ENCODE measurements at regions not wholly inside any gene's neighbourhood (a gene's known extent, or its start where the extent isn't known, plus 50 kb on each side); places are given as distances from the start of the nearest gene placed in this dataset.

DNA sequence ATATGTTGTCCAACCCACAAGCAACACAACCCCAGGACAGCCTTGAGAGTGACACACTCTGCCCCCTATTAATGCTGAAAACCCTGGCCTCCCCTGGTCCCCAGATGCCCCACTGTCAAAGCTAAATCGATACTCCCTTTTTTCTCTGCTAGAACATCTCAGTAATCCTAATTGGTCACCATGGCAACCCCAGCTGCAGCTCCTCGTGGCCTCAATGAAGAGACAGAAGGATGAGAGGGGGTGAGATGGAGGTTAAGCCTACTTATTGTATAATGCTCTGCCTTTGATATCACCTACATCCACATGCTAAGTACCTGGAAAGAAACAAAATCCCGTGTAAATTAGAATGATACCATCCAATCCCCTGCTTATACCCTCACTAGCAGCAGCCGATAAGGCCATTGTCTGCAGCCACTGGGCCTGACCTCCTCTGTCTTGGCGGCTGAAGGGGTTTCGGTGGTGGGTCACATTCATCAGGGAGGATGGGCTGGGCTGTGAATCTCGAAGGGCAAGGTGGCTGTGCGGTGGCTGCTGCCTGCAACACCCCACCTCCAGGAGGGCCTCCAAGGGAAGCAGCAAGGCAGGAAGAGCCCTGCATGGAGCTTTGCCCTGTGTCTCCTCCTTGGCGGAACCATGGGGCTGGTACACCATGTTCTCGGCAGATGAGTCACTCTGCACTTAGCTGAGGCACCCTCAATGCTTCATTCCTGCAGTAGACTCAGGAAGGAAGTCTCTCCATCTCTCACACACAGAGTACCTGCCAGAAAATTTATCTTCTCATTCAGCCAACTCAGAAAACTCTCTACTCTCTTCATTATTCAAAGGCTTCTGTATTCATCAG lies 399.5 kb downstream of the BUD13 start:
- DNase-seq = no peak
- Histone ChIP-seq H3K4me1 (no peaks in the 10 kb centered on the region), H3K9me3 (peaks cover 0 to 2% (median 0%) of the 10 kb centered on the region in 4 donors), H3K27ac (no peak overlapping the region), H3K36me3 (no peaks in the 10 kb centered on the region), H3K4me3 (no peak overlapping the region), H3K27me3 (no peaks in the 10 kb centered on the region)
- 79 to 80% methylated on average over 10 of the region's 10 CpGs for WGBS, 2 donors
- TF ChIP-seq, protein P1, sequence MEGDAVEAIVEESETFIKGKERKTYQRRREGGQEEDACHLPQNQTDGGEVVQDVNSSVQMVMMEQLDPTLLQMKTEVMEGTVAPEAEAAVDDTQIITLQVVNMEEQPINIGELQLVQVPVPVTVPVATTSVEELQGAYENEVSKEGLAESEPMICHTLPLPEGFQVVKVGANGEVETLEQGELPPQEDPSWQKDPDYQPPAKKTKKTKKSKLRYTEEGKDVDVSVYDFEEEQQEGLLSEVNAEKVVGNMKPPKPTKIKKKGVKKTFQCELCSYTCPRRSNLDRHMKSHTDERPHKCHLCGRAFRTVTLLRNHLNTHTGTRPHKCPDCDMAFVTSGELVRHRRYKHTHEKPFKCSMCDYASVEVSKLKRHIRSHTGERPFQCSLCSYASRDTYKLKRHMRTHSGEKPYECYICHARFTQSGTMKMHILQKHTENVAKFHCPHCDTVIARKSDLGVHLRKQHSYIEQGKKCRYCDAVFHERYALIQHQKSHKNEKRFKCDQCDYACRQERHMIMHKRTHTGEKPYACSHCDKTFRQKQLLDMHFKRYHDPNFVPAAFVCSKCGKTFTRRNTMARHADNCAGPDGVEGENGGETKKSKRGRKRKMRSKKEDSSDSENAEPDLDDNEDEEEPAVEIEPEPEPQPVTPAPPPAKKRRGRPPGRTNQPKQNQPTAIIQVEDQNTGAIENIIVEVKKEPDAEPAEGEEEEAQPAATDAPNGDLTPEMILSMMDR (IDR thresholded peaks at IDR 0.05) = no peak
- TF ChIP-seq EP300 (IDR thresholded peaks at IDR 0.05) = no peak
- TF ChIP-seq POLR2A (IDR thresholded peaks at IDR 0.05) = no peak
- TF ChIP-seq POLR2AphosphoS5 (IDR thresholded peaks at IDR 0.05) = no peak
- intact Hi-C loops (cut with DNase I) = no loop called here

DNA sequence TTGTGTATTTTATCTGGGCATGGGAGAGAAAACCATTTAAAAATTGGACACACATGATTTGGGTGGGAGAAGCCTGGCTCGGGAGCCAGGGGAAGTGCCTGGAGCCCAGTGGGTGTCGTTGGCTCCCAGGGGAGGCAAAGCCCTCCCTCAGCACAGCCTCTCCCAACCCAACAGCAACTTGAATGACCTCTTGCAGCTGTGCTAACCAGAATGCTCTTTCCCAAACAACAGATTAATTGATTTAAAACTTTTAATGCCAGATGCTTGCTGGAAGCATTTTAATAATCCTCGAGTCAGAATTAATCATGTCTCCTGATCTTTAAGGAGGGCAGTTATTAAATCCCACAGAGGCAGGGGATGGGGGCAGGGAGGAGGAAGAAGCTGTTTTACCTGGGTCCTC lies 401.6 kb downstream of the BUD13 start:
- WGBS, 2 donors = 62 to 77% methylated on average over 3 of the region's 3 CpGs
- DNase-seq = no peak
- intact Hi-C loops (cut with DNase I) = no loop called here
- Histone ChIP-seq H3K4me1 (no peaks in the 10 kb centered on the region), H3K27ac (no peak overlapping the region), H3K9me3 (no peaks in the 10 kb centered on the region), H3K36me3 (no peaks in the 10 kb centered on the region), H3K27me3 (no peaks in the 10 kb centered on the region), H3K4me3 (no peak overlapping the region)
- TF ChIP-seq EP300 (IDR thresholded peaks at IDR 0.05) = no peak
- TF ChIP-seq POLR2AphosphoS5 (IDR thresholded peaks at IDR 0.05) = no peak
- TF ChIP-seq, protein P1 (IDR thresholded peaks at IDR 0.05) = no peak
- no peak for TF ChIP-seq POLR2A (IDR thresholded peaks at IDR 0.05)

DNA sequence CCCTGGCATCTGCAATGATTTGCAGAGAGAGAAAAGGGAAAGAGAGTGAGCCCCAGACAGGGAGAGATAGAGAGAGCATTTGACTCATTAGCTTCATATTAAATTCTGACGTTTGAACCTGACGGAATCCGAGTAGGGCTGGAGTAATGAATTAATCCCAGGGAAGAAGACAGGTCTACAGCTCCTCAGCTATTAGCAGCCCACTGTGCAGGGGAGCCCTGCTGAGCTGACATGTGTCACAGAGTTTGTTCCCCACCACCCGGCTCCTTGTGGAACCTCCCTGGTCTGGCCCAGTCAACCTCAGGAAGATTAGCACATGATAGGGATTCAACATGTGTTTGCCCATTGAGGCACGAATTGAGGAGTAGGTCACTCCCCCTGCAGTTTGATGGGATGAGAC lies 404.0 kb downstream of the BUD13 start:
- DNase-seq = no peak
- no peaks in the 10 kb centered on the region for H3K9me3 ChIP-seq
- TF ChIP-seq POLR2A (IDR thresholded peaks at IDR 0.05) (no peak), EP300 (IDR thresholded peaks at IDR 0.05) (no peak), POLR2AphosphoS5 (IDR thresholded peaks at IDR 0.05) (no peak)
- TF ChIP-seq, protein P1 (IDR thresholded peaks at IDR 0.05) = no peak
- no peaks in the 10 kb centered on the region for H3K27me3 ChIP-seq
- H3K36me3 ChIP-seq = no peaks in the 10 kb centered on the region
- 78 to 79% methylated on average over 5 of the region's 5 CpGs for WGBS, 2 donors
- intact Hi-C loops (cut with DNase I) = no loop called here
- no peak overlapping the region for H3K27ac ChIP-seq
- no peaks in the 10 kb centered on the region for H3K4me1 ChIP-seq
- H3K4me3 ChIP-seq = no peak overlapping the region

DNA sequence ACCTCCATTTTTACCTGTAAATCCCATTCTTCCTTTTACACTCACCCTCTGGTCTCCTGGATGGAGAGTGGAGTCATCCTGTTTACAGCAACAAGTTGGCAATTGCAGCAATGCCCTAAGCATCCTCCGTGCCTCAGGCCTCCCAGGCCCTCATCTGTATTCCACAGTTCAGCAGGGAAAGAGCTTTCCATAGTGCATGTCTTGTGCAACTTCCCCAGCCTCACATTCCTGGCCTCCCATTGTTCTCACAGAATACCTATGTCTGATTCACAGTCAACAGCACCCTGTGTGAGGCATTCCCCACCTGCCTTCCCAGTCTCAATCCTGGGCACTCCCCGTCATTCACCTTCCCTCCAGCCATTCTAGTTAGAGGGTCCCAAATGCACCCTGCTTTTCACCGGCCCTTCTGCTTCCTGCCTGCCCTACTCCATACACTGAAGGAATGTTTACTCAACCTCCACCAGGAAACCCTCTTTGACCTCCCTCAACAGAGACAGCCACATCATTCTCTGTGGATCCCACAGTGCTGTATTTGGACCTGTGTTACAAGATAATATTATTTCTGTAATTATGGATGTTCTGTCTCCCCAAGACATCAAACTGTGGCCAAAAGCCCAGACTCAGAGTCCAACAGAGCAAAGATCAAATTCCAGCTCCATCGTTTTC lies 405.7 kb downstream of the BUD13 start:
- 36 to 42% methylated on average over 4 of the region's 4 CpGs for WGBS, 2 donors

More for the DNA sequence above, 405.7 kb downstream of the BUD13 start:
- no peak overlapping the region for H3K4me3 ChIP-seq
- TF ChIP-seq POLR2AphosphoS5 (IDR thresholded peaks at IDR 0.05) (no peak), EP300 (IDR thresholded peaks at IDR 0.05) (no peak), POLR2A (IDR thresholded peaks at IDR 0.05) (no peak)
- TF ChIP-seq, protein P1 (IDR thresholded peaks at IDR 0.05) = no peak
- H3K27me3 ChIP-seq = no peaks in the 10 kb centered on the region
- no peaks in the 10 kb centered on the region for H3K36me3 ChIP-seq
- no peaks in the 10 kb centered on the region for H3K4me1 ChIP-seq
- H3K27ac ChIP-seq = no peak overlapping the region
- DNase-seq = no peak
- H3K9me3 ChIP-seq = no peaks in the 10 kb centered on the region
- intact Hi-C loops (cut with DNase I) = no loop called here
